Uterus (tissue), 3 donors: ENCODE measurements at regions not wholly inside any gene's neighbourhood (a gene's known extent, or its start where the extent isn't known, plus 50 kb on each side); places are given as distances from the start of the nearest gene placed in this dataset.

Source experiments
- DNase-seq, 2 donors: peaks; one replicate each; pipeline ENCODE4 v3.0.0-alpha.2; 2019 to 2020
- H3K27ac ChIP-seq, 2 donors: fragments of 200-600 bp; sonication (generic); 1 replicate in 1 of 2; 2 replicates in 1 of 2; pipeline ENCODE4 v1.5.1; 2016 to 2018
- H3K27me3 ChIP-seq, 2 donors: fragments of 200-600 bp; sonication (generic); one replicate each; pipeline ENCODE4 v1.5.1; 2018 to 2019; ENCODE audit warnings: control low read depth in 1 of 2
- H3K36me3 ChIP-seq, 2 donors: fragments of 200-600 bp; sonication (generic); one replicate each; pipeline ENCODE4 v1.5.1; 2019; ENCODE audit warnings: control low read depth in 1 of 2
- H3K4me1 ChIP-seq, 2 donors: fragments of 200-600 bp; sonication (generic); one replicate each; pipeline ENCODE4 v1.5.1; 2018 to 2019; ENCODE audit warnings: control low read depth in 1 of 2
- H3K4me3 ChIP-seq, 2 donors: fragments of 200-600 bp; sonication (generic); 1 replicate in 1 of 2; 2 replicates in 1 of 2; pipeline ENCODE4 v1.5.1; 2018 to 2019; ENCODE audit warnings: mild to moderate bottlenecking in 1 of 2
- H3K9me3 ChIP-seq, 2 donors: fragments of 200-600 bp; sonication (generic); one replicate each; pipeline ENCODE4 v1.5.1; 2019; ENCODE audit warnings: control low read depth in 1 of 2
- CTCF ChIP-seq, 4 experiments: fragments of 200-600 bp in 2 of 4; fragments of 450-650 bp in 2 of 4; sonication (generic) in 2 of 4; IDR thresholded peaks; one replicate each; pipeline ENCODE4 v1.5.1; 2016 to 2019; ENCODE audit warnings: antibody characterized with exemption in 4 of 4, mild to moderate bottlenecking in 2 of 4, moderate library complexity in 1 of 4
- POLR2A ChIP-seq, 2 donors: fragments of 450-650 bp; IDR thresholded peaks; one replicate each; pipeline ENCODE4 v1.6.1; 2016; ENCODE audit warnings: antibody characterized with exemption in 2 of 2, mild to moderate bottlenecking in 1 of 2, moderate library complexity in 1 of 2
- intact Hi-C: fragments of 100-400 bp; cut with DNase I; formaldehyde crosslinking; loops from one replicate; pipeline ENCODE4 v1.15.1; 2023; ENCODE audit warnings: low total_unique reads
- donor health status: DM: yes; HTN: yes; CAD: no.

- intact Hi-C loops, result no loop called here
- H3K27me3 ChIP-seq, result no peaks in the 10 kb centered on the region
- no peak overlapping the region for H3K27ac ChIP-seq
- no peaks in the 10 kb centered on the region for H3K36me3 ChIP-seq
- no peaks in the 10 kb centered on the region for H3K4me1 ChIP-seq
- TF ChIP-seq POLR2A (IDR thresholded peaks at IDR 0.05) (no peak), CTCF (IDR thresholded peaks at IDR 0.05) (no peak)
- no peak for DNase-seq
- no peak overlapping the region for H3K4me3 ChIP-seq
- no peaks in the 10 kb centered on the region for H3K9me3 ChIP-seq
Measured at GRCh38 chr15:62534996-62535395, 369.9 kb upstream of the C2CD4B start.

GRCh38 chr15:62539236-62539635 is 374.2 kb upstream of the C2CD4B start:
- no peaks in the 10 kb centered on the region for H3K9me3 ChIP-seq
- no peak for TF ChIP-seq CTCF (IDR thresholded peaks at IDR 0.05)
- no peak for DNase-seq
- no peak overlapping the region for H3K27ac ChIP-seq
- H3K4me3 ChIP-seq, result no peak overlapping the region
- no peaks in the 10 kb centered on the region for H3K27me3 ChIP-seq
- intact Hi-C loops, result no loop called here
- no peaks in the 10 kb centered on the region for H3K4me1 ChIP-seq
- H3K36me3 ChIP-seq, result no peaks in the 10 kb centered on the region

GRCh38 chr15:62541250-62541649 is 376.2 kb upstream of the C2CD4B start:
- Histone ChIP-seq H3K27ac (no peak overlapping the region), H3K9me3 (no peaks in the 10 kb centered on the region), H3K36me3 (no peaks in the 10 kb centered on the region), H3K4me1 (no peaks in the 10 kb centered on the region), H3K27me3 (no peaks in the 10 kb centered on the region), H3K4me3 (no peak overlapping the region)
- DNase-seq, result no peak
- intact Hi-C loops, result no loop called here
- TF ChIP-seq POLR2A (IDR thresholded peaks at IDR 0.05) (no peak), CTCF (IDR thresholded peaks at IDR 0.05) (no peak)

- intact Hi-C loops, result no loop called here
- TF ChIP-seq CTCF (IDR thresholded peaks at IDR 0.05) (no peak), POLR2A (IDR thresholded peaks at IDR 0.05) (no peak)
- Histone ChIP-seq H3K36me3 (no peaks in the 10 kb centered on the region), H3K27ac (no peak overlapping the region), H3K9me3 (no peaks in the 10 kb centered on the region), H3K4me3 (no peak overlapping the region), H3K4me1 (no peaks in the 10 kb centered on the region), H3K27me3 (no peaks in the 10 kb centered on the region)
- no peak for DNase-seq
Measured at GRCh38 chr15:62541846-62542245, 376.8 kb upstream of the C2CD4B start.

GRCh38 chr15:62544446-62544845 is 379.4 kb upstream of the C2CD4B start:
- Histone ChIP-seq H3K4me3 (no peak overlapping the region), H3K4me1 (no peaks in the 10 kb centered on the region), H3K9me3 (no peaks in the 10 kb centered on the region), H3K27me3 (no peaks in the 10 kb centered on the region), H3K27ac (no peak overlapping the region), H3K36me3 (no peaks in the 10 kb centered on the region)
- TF ChIP-seq CTCF (IDR thresholded peaks at IDR 0.05) (no peak), POLR2A (IDR thresholded peaks at IDR 0.05) (no peak)
- DNase-seq, result no peak
- intact Hi-C loops, result no loop called here
